HEK293 (cell line): ENCODE measurements at regions not wholly inside any gene's neighbourhood (a gene's known extent, or its start where the extent isn't known, plus 50 kb on each side); places are given as distances from the start of the nearest gene placed in this dataset.
A peak's percentile ranks its signal among the peaks of the same experiment; 100 is the strongest.

Experiments
- KLF10 ChIP-seq: fragments of 450-650 bp; IDR thresholded peaks from 2 replicates; pipeline ENCODE4 v1.5.1; 2018; ENCODE audit warnings: missing biosample characterization, mild to moderate bottlenecking, missing genetic modification characterization
- KLF16 ChIP-seq: fragments of 450-650 bp; formaldehyde crosslinking; IDR thresholded peaks from 2 replicates; pipeline ENCODE4 v1.5.1; 2017; ENCODE audit warnings: missing biosample characterization, missing genetic modification characterization
- ZNF114 ChIP-seq: fragments of 450-650 bp; formaldehyde crosslinking; IDR thresholded peaks from 2 replicates; pipeline ENCODE4 v1.5.0; 2017; ENCODE audit warnings: missing biosample characterization, missing genetic modification characterization
- ZNF24 ChIP-seq: fragments of 450-650 bp; formaldehyde crosslinking; IDR thresholded peaks from 2 replicates; pipeline ENCODE4 v1.5.1; 2016; ENCODE audit warnings: missing biosample characterization, missing genetic modification characterization
- ZNF394 ChIP-seq: fragments of 450-650 bp; formaldehyde crosslinking; IDR thresholded peaks from 2 replicates; pipeline ENCODE4 v1.5.1; 2016; ENCODE audit warnings: missing biosample characterization, missing genetic modification characterization, mild to moderate bottlenecking, moderate library complexity, borderline replicate concordance
- ZNF558 ChIP-seq: fragments of 450-650 bp; formaldehyde crosslinking; IDR thresholded peaks from 2 replicates; pipeline ENCODE4 v1.5.1; 2016; ENCODE audit warnings: missing biosample characterization, missing genetic modification characterization
- ZNF747 ChIP-seq: fragments of 450-650 bp; formaldehyde crosslinking; IDR thresholded peaks from 2 replicates; pipeline ENCODE4 v1.5.1; 2016; ENCODE audit warnings: missing biosample characterization, missing genetic modification characterization
- ZSCAN30 ChIP-seq: fragments of 450-650 bp; IDR thresholded peaks from 2 replicates; pipeline ENCODE4 v1.5.1; 2018; ENCODE audit warnings: missing biosample characterization, mild to moderate bottlenecking, missing genetic modification characterization, moderate library complexity
- TF ChIP-seq, protein P1 (sequence below): fragments of 450-650 bp; formaldehyde crosslinking; IDR thresholded peaks from 2 replicates; pipeline ENCODE4 v1.5.1; 2016; ENCODE audit warnings: missing biosample characterization, missing genetic modification characterization
- TF ChIP-seq, protein P2 (sequence below): fragments of 450-650 bp; formaldehyde crosslinking; IDR thresholded peaks from 2 replicates; pipeline ENCODE4 v1.5.1; 2016; ENCODE audit warnings: missing biosample characterization, missing genetic modification characterization, low read depth
- TF ChIP-seq, protein P3 (sequence below): fragments of 450-650 bp; formaldehyde crosslinking; IDR thresholded peaks from 2 replicates; pipeline ENCODE4 v1.5.1; 2016; ENCODE audit warnings: missing biosample characterization, missing genetic modification characterization
- TF ChIP-seq, protein P4 (sequence below): fragments of 450-650 bp; formaldehyde crosslinking; optimal IDR thresholded peaks from 2 replicates; pipeline ENCODE3; 2016; ENCODE audit warnings: missing biosample characterization, mild to moderate bottlenecking, missing genetic modification characterization

DNA sequence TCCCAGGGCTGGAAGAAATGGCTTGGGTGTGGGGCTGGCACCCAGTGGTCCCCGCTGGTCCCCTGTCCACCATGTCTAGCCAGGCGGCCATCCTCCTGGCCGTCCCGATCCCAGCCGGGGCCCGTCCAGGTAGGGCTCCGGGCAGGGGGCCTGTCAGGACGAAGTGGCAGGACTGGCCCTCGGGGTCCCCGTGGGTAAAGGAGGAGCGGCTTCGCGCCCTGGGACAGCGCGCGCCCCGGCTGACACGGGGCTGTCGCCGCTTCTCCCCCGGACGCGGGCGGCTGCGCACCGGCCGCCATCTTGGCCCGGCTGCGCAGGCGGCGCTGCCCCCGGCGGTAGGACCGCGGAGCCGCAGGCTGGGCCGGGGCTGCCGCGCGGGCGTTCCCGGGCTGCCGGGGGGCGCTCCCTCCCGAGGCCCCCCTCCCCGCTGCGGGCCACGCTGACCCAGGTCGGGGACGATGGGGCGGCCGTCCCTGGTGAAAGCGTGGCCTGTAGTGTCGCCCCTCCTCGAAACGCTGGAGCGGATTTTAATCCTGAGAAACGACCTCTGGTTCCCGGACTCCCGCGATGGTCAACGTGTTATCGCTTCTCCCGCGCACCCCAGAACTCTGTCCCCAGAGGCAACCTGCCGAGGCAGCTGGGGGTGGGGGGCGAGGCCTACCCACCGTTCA is 60.4 kb upstream of the BCOR start:
- TF ChIP-seq KLF16 (tag by site-specific recombination) (no peak), ZNF558 (tag by site-specific recombination) (no peak), ZNF114 (no peak), ZNF394 (tag by site-specific recombination) (peak; percentile 25; the same call in 1 of the 2 replicates), ZNF24 (no peak), ZNF747 (tag by site-specific recombination) (no peak), ZSCAN30 (no peak), KLF10 (tag by site-specific recombination) (no peak)
- TF ChIP-seq, protein P1, sequence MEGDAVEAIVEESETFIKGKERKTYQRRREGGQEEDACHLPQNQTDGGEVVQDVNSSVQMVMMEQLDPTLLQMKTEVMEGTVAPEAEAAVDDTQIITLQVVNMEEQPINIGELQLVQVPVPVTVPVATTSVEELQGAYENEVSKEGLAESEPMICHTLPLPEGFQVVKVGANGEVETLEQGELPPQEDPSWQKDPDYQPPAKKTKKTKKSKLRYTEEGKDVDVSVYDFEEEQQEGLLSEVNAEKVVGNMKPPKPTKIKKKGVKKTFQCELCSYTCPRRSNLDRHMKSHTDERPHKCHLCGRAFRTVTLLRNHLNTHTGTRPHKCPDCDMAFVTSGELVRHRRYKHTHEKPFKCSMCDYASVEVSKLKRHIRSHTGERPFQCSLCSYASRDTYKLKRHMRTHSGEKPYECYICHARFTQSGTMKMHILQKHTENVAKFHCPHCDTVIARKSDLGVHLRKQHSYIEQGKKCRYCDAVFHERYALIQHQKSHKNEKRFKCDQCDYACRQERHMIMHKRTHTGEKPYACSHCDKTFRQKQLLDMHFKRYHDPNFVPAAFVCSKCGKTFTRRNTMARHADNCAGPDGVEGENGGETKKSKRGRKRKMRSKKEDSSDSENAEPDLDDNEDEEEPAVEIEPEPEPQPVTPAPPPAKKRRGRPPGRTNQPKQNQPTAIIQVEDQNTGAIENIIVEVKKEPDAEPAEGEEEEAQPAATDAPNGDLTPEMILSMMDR = peak; percentile 54
- TF ChIP-seq, protein P2, sequence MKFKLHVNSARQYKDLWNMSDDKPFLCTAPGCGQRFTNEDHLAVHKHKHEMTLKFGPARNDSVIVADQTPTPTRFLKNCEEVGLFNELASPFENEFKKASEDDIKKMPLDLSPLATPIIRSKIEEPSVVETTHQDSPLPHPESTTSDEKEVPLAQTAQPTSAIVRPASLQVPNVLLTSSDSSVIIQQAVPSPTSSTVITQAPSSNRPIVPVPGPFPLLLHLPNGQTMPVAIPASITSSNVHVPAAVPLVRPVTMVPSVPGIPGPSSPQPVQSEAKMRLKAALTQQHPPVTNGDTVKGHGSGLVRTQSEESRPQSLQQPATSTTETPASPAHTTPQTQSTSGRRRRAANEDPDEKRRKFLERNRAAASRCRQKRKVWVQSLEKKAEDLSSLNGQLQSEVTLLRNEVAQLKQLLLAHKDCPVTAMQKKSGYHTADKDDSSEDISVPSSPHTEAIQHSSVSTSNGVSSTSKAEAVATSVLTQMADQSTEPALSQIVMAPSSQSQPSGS (tag by site-specific recombination) = no peak
- TF ChIP-seq, protein P3, sequence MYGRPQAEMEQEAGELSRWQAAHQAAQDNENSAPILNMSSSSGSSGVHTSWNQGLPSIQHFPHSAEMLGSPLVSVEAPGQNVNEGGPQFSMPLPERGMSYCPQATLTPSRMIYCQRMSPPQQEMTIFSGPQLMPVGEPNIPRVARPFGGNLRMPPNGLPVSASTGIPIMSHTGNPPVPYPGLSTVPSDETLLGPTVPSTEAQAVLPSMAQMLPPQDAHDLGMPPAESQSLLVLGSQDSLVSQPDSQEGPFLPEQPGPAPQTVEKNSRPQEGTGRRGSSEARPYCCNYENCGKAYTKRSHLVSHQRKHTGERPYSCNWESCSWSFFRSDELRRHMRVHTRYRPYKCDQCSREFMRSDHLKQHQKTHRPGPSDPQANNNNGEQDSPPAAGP (tag by site-specific recombination) = no peak
- TF ChIP-seq, protein P4, sequence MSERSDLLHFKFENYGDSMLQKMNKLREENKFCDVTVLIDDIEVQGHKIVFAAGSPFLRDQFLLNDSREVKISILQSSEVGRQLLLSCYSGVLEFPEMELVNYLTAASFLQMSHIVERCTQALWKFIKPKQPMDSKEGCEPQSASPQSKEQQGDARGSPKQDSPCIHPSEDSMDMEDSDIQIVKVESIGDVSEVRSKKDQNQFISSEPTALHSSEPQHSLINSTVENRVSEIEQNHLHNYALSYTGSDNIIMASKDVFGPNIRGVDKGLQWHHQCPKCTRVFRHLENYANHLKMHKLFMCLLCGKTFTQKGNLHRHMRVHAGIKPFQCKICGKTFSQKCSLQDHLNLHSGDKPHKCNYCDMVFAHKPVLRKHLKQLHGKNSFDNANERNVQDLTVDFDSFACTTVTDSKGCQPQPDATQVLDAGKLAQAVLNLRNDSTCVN (tag by site-specific recombination) = peak; percentile 66
